NCI-H2029 (cell line): ENCODE measurements at regions not wholly inside any gene's neighbourhood (a gene's known extent, or its start where the extent isn't known, plus 50 kb on each side); places are given as distances from the start of the nearest gene placed in this dataset.
A peak's percentile ranks its signal among the peaks of the same experiment; 100 is the strongest.

Source experiments
- DNase-seq: peaks from one replicate; lab custom pipeline; 2025; lab: John Stamatoyannopoulos, UW

- DNase-seq = no peak
These were observed 123.7 kb downstream of the AQP4 start for GRCh38 chr18:26741758-26742157.

- DNase-seq = no peak
These were observed 124.5 kb downstream of the AQP4 start for GRCh38 chr18:26741048-26741447.

GRCh38 chr18:26740396-26740795 lies 125.1 kb downstream of the AQP4 start:
- DNase-seq = no peak

GRCh38 chr18:26738706-26739105 lies 126.8 kb downstream of the AQP4 start:
- DNase-seq = no peak

- DNase-seq = no peak
These were observed 129.2 kb downstream of the AQP4 start for GRCh38 chr18:26736301-26736700.

GRCh38 chr18:26734760-26735159 lies 130.7 kb downstream of the AQP4 start:
- DNase-seq = no peak

GRCh38 chr18:26729449-26729848 lies 136.1 kb downstream of the AQP4 start:
- DNase-seq = no peak

GRCh38 chr18:26729008-26729407 lies 136.5 kb downstream of the AQP4 start:
- DNase-seq = no peak

GRCh38 chr18:26723981-26724380 lies 141.5 kb downstream of the AQP4 start:
- no peak for DNase-seq

GRCh38 chr18:26722565-26722931 lies 143.0 kb downstream of the AQP4 start:
- no peak for DNase-seq

GRCh38 chr18:26721854-26722564 lies 143.5 kb downstream of the AQP4 start:
- no peak for DNase-seq

GRCh38 chr18:26719896-26720295 lies 145.6 kb downstream of the AQP4 start:
- peak; percentile 40 for DNase-seq

GRCh38 chr18:26717123-26717719 lies 148.3 kb downstream of the AQP4 start:
- no peak for DNase-seq

GRCh38 chr18:26714739-26715138 lies 150.8 kb downstream of the AQP4 start:
- DNase-seq = no peak

GRCh38 chr18:26711756-26712155 lies 153.8 kb downstream of the AQP4 start:
- DNase-seq = no peak

GRCh38 chr18:26710470-26711096 lies 154.9 kb downstream of the AQP4 start:
- no peak for DNase-seq

- no peak for DNase-seq
These were observed 155.6 kb downstream of the AQP4 start for GRCh38 chr18:26709897-26710296.

- no peak for DNase-seq
These were observed 156.4 kb downstream of the AQP4 start for GRCh38 chr18:26708806-26709716.

- no peak for DNase-seq
These were observed 158.6 kb downstream of the AQP4 start for GRCh38 chr18:26706911-26707351.

GRCh38 chr18:26705757-26706156 lies 157.4 kb upstream of the KCTD1 start:
- DNase-seq = no peak

GRCh38 chr18:26703170-26703930 lies 155.0 kb upstream of the KCTD1 start:
- no peak for DNase-seq

GRCh38 chr18:26702086-26702485 lies 153.7 kb upstream of the KCTD1 start:
- no peak for DNase-seq
